ENCODE measurements at regions not wholly inside any gene's neighbourhood (a gene's known extent, or its start where the extent isn't known, plus 50 kb on each side); places are given as distances from the start of the nearest gene placed in this dataset.
"Not testable (repeated sequence)": the region's sequence is repeated elsewhere in the genome, so short reads cannot be mapped to it uniquely, and the experiment has no call there.

GRCh38 chr13:70518081-70518480, 409.8 kb upstream of the KLHL1 start:
- no peak overlapping the region for H3K4me3 ChIP-seq (ENCODE audit: low read length)
- ATAC-seq = no peak
- H4K20me1 ChIP-seq (ENCODE audit: low read length) = no peaks in the 10 kb centered on the region
- ChIA-PET CTCF (no interaction called here), POLR2A (ENCODE audit: unreplicated experiment) (interaction anchor here (0.7 kb wide), 1 partner anchor 48 kb away, joined by 3 read pairs; no protein-coding TSS in a partner anchor)
- no peak overlapping the region for H3K4me2 ChIP-seq (ENCODE audit: low read length)
- H3K9ac ChIP-seq (ENCODE audit: low read length) = no peak overlapping the region
- no peak overlapping the region for H3K27ac ChIP-seq (ENCODE audit: low read length)
- no peaks in the 10 kb centered on the region for H3K36me3 ChIP-seq (ENCODE audit: low read depth, low read length)
- H3K9me3 ChIP-seq (ENCODE audit: low read length) = no peaks in the 10 kb centered on the region
- no peaks in the 10 kb centered on the region for H3K79me2 ChIP-seq (ENCODE audit: low read length)
- H3F3A ChIP-seq (ENCODE audit: low read length, unreplicated experiment) = no peaks in the 10 kb centered on the region
- BruUV-seq (replicated peaks) = no TSS peak
- no peak overlapping the region for H2AFZ ChIP-seq (ENCODE audit: low read length)
- no peaks in the 10 kb centered on the region for H3K27me3 ChIP-seq (ENCODE audit: low read length)
- intact Hi-C loops (cut with micrococcal nuclease) = no loop called here
- no peaks in the 10 kb centered on the region for H3K4me1 ChIP-seq (ENCODE audit: insufficient read depth, low read length)
- DNase-seq = no peak
- no peak for TF ChIP-seq EZH2 (IDR thresholded peaks at IDR 0.05; ENCODE audit: low read length, unreplicated experiment)
- TF ChIP-seq EZH2phosphoT487 (IDR thresholded peaks at IDR 0.05; ENCODE audit: borderline replicate concordance, low read length) = no peak
- TF ChIP-seq, protein P1, sequence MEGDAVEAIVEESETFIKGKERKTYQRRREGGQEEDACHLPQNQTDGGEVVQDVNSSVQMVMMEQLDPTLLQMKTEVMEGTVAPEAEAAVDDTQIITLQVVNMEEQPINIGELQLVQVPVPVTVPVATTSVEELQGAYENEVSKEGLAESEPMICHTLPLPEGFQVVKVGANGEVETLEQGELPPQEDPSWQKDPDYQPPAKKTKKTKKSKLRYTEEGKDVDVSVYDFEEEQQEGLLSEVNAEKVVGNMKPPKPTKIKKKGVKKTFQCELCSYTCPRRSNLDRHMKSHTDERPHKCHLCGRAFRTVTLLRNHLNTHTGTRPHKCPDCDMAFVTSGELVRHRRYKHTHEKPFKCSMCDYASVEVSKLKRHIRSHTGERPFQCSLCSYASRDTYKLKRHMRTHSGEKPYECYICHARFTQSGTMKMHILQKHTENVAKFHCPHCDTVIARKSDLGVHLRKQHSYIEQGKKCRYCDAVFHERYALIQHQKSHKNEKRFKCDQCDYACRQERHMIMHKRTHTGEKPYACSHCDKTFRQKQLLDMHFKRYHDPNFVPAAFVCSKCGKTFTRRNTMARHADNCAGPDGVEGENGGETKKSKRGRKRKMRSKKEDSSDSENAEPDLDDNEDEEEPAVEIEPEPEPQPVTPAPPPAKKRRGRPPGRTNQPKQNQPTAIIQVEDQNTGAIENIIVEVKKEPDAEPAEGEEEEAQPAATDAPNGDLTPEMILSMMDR (conservative IDR thresholded peaks at IDR 0.05; ENCODE audit: low read depth, low read length) = no peak
- no peaks in the 10 kb centered on the region for H3K9me2 ChIP-seq (replicated peaks; ENCODE audit: low read length)

DNA sequence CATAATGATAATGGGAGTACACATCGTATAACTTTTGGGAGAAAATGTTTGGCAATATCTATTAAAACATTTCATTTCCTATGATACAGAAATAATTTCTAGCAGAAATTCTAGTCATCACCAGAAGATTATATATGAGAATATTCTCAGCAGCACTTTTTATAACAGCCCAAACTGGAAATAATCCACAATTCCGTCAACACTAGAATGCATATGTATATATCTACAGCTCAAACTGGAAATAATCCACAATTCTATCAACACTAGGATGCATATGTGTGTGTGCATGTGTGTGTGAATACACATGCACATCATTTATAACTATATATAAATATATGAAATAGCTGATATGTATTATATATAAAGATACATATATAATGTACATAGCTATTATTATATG, 408.0 kb upstream of the KLHL1 start:
- no peaks in the 10 kb centered on the region for H3F3A ChIP-seq (ENCODE audit: low read length, unreplicated experiment)
- H3K9me3 ChIP-seq (ENCODE audit: low read length) = no peaks in the 10 kb centered on the region
- BruUV-seq (replicated peaks) = no TSS peak
- POLR2A ChIA-PET (ENCODE audit: unreplicated experiment) = no interaction called here
- TF ChIP-seq EZH2phosphoT487 (IDR thresholded peaks at IDR 0.05; ENCODE audit: borderline replicate concordance, low read length) (no peak), EZH2 (IDR thresholded peaks at IDR 0.05; ENCODE audit: low read length, unreplicated experiment) (no peak)
- TF ChIP-seq, protein P1 (conservative IDR thresholded peaks at IDR 0.05; ENCODE audit: low read depth, low read length) = no peak
- H2AFZ ChIP-seq (ENCODE audit: low read length) = no peak overlapping the region
- H3K4me2 ChIP-seq (ENCODE audit: low read length) = no peak overlapping the region
- H4K20me1 ChIP-seq (ENCODE audit: low read length) = no peaks in the 10 kb centered on the region
- intact Hi-C loops (cut with micrococcal nuclease) = no loop called here
- no peak overlapping the region for H3K9ac ChIP-seq (ENCODE audit: low read length)
- no peaks in the 10 kb centered on the region for H3K9me2 ChIP-seq (replicated peaks; ENCODE audit: low read length)
- H3K4me1 ChIP-seq (ENCODE audit: insufficient read depth, low read length) = no peaks in the 10 kb centered on the region
- H3K27me3 ChIP-seq (ENCODE audit: low read length) = no peaks in the 10 kb centered on the region
- CTCF ChIA-PET = no interaction called here
- no peak for DNase-seq
- ATAC-seq = no peak
- no peak overlapping the region for H3K4me3 ChIP-seq (ENCODE audit: low read length)
- H3K27ac ChIP-seq (ENCODE audit: low read length) = no peak overlapping the region
- no peaks in the 10 kb centered on the region for H3K36me3 ChIP-seq (ENCODE audit: low read depth, low read length)
- no peaks in the 10 kb centered on the region for H3K79me2 ChIP-seq (ENCODE audit: low read length)

DNA sequence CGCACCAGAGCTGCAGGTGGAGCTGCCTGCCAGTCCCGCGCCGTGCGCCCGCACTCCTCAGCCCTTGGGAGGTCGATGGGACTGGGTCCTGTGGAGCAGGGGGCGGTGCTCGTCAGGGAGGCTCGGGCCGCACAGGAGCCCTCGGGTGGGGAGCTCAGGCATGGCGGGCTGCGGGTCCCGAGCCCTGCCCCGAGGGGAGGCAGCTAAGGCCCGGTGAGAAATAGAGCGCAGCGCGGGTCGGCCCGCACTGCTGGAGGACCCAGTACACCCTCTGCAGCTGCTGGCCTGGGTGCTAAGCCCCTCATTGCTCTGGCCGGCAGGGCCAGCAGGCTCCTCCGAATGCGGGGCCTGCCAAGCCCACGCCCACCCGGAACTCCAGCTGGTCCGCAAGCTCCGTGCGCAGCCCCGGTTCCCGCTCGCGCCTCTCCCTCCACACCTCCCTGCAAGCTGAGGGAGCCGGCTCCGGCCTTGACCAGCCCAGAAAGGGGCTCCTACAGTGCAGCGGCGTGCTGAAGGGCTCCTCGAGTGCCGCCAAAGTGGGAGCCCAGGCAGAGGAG, 403.7 kb upstream of the KLHL1 start:
- H3F3A ChIP-seq (ENCODE audit: low read length, unreplicated experiment); H3K9me3 ChIP-seq (ENCODE audit: low read length); CTCF ChIA-PET; H3K4me2 ChIP-seq (ENCODE audit: low read length); H2AFZ ChIP-seq (ENCODE audit: low read length); ATAC-seq; H3K9ac ChIP-seq (ENCODE audit: low read length); H3K4me3 ChIP-seq (ENCODE audit: low read length); H3K27me3 ChIP-seq (ENCODE audit: low read length); BruUV-seq (replicated peaks); H3K4me1 ChIP-seq (ENCODE audit: insufficient read depth, low read length); H3K9me2 ChIP-seq (replicated peaks; ENCODE audit: low read length); H4K20me1 ChIP-seq (ENCODE audit: low read length); DNase-seq; H3K79me2 ChIP-seq (ENCODE audit: low read length); H3K36me3 ChIP-seq (ENCODE audit: low read depth, low read length); intact Hi-C loops (cut with micrococcal nuclease); H3K27ac ChIP-seq (ENCODE audit: low read length): not testable (repeated sequence)
- POLR2A ChIA-PET (ENCODE audit: unreplicated experiment) = interaction anchor here (0.5 kb wide), 1 partner anchor 155 kb away, joined by 7 read pairs; no protein-coding TSS in a partner anchor
